SK-N-SH (cell line): ENCODE measurements at regions not wholly inside any gene's neighbourhood (a gene's known extent, or its start where the extent isn't known, plus 50 kb on each side); places are given as distances from the start of the nearest gene placed in this dataset.

Experiments
- CTCF ChIA-PET: fragments of 300-600, 350-600 bp; formaldehyde crosslinking; extraction: SDS; loops from one replicate; lab custom pipeline; 2021; lab: Yijun Ruan, JAX
- POLR2A ChIA-PET: fragments of 350-600 bp; sonication (Branson Sonifier 250); formaldehyde crosslinking; extraction: SDS; loops from one replicate; lab custom pipeline; 2020; ENCODE audit warnings: antibody characterized with exemption, inconsistent platforms; lab: Yijun Ruan, JAX
- DNase-seq: peaks from one replicate; pipeline ENCODE4 v3.0.0; 2012
- H2AFZ ChIP-seq: fragments of 200-600 bp; sonication (generic); 2 replicates; pipeline ENCODE4 v1.8.1; 2016; ENCODE audit warnings: antibody characterized with exemption, mild to moderate bottlenecking, low read depth
- H3F3A ChIP-seq: fragments of 200-600 bp; sonication (generic); replicated peaks from 2 replicates; pipeline ENCODE3; 2016; ENCODE audit warnings: antibody characterized with exemption, mild to moderate bottlenecking; ENCODE audit not compliant: insufficient read depth
- H3K27ac ChIP-seq, 2 experiments: fragments of 200-500 bp in 1 of 2; fragments of 200-600 bp in 1 of 2; sonication (Bioruptor generic) in 1 of 2; sonication (generic), shearing (Covaris generic) in 1 of 2; 2 replicates each; pipeline versions ENCODE4 v1.5.1 to v1.6.1; 2014 to 2016; ENCODE audit warnings: low read depth in 2 of 2, inconsistent platforms in 1 of 2, low read length in 1 of 2, mild to moderate bottlenecking in 1 of 2, mixed read lengths in 1 of 2
- H3K27me3 ChIP-seq: fragments of 200-600 bp; sonication (generic), shearing (Covaris generic); 2 replicates; pipeline ENCODE4 v1.6.1; 2016; ENCODE audit warnings: mixed run types; ENCODE audit not compliant: insufficient read depth
- H3K36me3 ChIP-seq, 2 experiments: fragments of 200-500 bp in 1 of 2; fragments of 200-600 bp in 1 of 2; sonication (Bioruptor generic) in 1 of 2; sonication (generic) in 1 of 2; replicated peaks in 1 of 2; 2 replicates each; pipeline versions ENCODE3 to v1.5.1; 2014 to 2016; ENCODE audit warnings: low read length in 1 of 2, mild to moderate bottlenecking in 1 of 2; ENCODE audit not compliant: insufficient read depth in 2 of 2, control insufficient read depth in 1 of 2
- H3K4me1 ChIP-seq, 2 experiments: fragments of 200-500 bp in 1 of 2; fragments of 200-600 bp in 1 of 2; sonication (Bioruptor generic) in 1 of 2; sonication (generic), shearing (Covaris generic) in 1 of 2; 2 replicates each; pipeline versions ENCODE4 v1.5.1 to v1.6.1; 2014 to 2016; ENCODE audit warnings: low read depth in 1 of 2, low read length in 1 of 2, mixed run types in 1 of 2; ENCODE audit not compliant: insufficient read depth in 2 of 2, control insufficient read depth in 1 of 2
- H3K4me2 ChIP-seq: fragments of 200-600 bp; sonication (generic), shearing (Covaris generic); 2 replicates; pipeline ENCODE4 v1.6.1; 2017; ENCODE audit warnings: mixed run types
- H3K4me3 ChIP-seq, 2 experiments: fragments of 200-500 bp in 1 of 2; fragments of 200-600 bp in 1 of 2; sonication (Bioruptor generic) in 1 of 2; sonication (generic), shearing (Covaris generic) in 1 of 2; 2 replicates each; pipeline versions ENCODE4 v1.5.1 to v1.8.1; 2014 to 2016; ENCODE audit warnings: low read depth in 2 of 2, inconsistent platforms in 1 of 2, low read length in 1 of 2, mild to moderate bottlenecking in 1 of 2, mixed read lengths in 1 of 2, moderate library complexity in 1 of 2
- H3K79me2 ChIP-seq: fragments of 200-600 bp; sonication (generic); 2 replicates; pipeline ENCODE4 v1.8.1; 2017; ENCODE audit warnings: mild to moderate bottlenecking; ENCODE audit not compliant: insufficient read depth
- H3K9ac ChIP-seq: fragments of 200-600 bp; sonication (generic); 2 replicates; pipeline ENCODE4 v1.6.1; 2017; ENCODE audit warnings: mixed run types
- H3K9me2 ChIP-seq: fragments of 200-600 bp; sonication (generic); 2 replicates; pipeline ENCODE4 v1.6.1; 2017; ENCODE audit warnings: mixed run types
- H3K9me3 ChIP-seq: fragments of 200-600 bp; sonication (generic); 2 replicates; pipeline ENCODE4 v1.6.1; 2017; ENCODE audit warnings: mixed run types, mild to moderate bottlenecking, moderate library complexity
- H4K20me1 ChIP-seq: fragments of 200-600 bp; sonication (generic); 2 replicates; pipeline ENCODE4 v1.6.1; 2017; ENCODE audit warnings: mild to moderate bottlenecking, mixed run types; ENCODE audit not compliant: insufficient read depth
- CHD2 ChIP-seq: fragments of 150-350 bp; IDR thresholded peaks from 2 replicates; pipeline ENCODE4 v1.6.1; 2018; ENCODE audit warnings: low read length; ENCODE audit not compliant: partially characterized antibody
- CTCF ChIP-seq: fragments of 200-600 bp; sonication (generic); IDR thresholded peaks from 2 replicates; pipeline ENCODE4 v1.6.1; 2017; ENCODE audit warnings: antibody characterized with exemption, mild to moderate bottlenecking, moderate library complexity
- IRF3 ChIP-seq: fragments of 150-350 bp; IDR thresholded peaks from 2 replicates; pipeline ENCODE4 v1.6.1; 2016; ENCODE audit warnings: mild to moderate bottlenecking, low read depth, low read length
- MEF2A ChIP-seq: IDR thresholded peaks from 2 replicates; pipeline ENCODE4 v1.4.0; 2012; ENCODE audit warnings: low read depth, borderline replicate concordance
- POLR2AphosphoS5 ChIP-seq: IDR thresholded peaks from 2 replicates; pipeline ENCODE4 v1.6.1; 2012; ENCODE audit warnings: low read depth, low read length
- ZBTB33 ChIP-seq: IDR thresholded peaks from 2 replicates; pipeline ENCODE4 v1.4.0; 2012; ENCODE audit warnings: low read depth, borderline replicate concordance
- WGBS: methylation state at CpG from one replicate; pipeline ENCODE4 v1.1.6; 2017; ENCODE audit warnings: low lambda C conversion rate; 5-methylcytosine and 5-hydroxymethylcytosine counted together

- TF ChIP-seq IRF3 (no peak), MEF2A (no peak), CHD2 (no peak)
- TF ChIP-seq, all 33 proteins: peak for 0
Measured at GRCh38 chr18:64852281-64852680, 703.4 kb upstream of the LINC00305 start (continued).

GRCh38 chr18:64851726-64852125 lies 702.8 kb upstream of the LINC00305 start:
- 31% methylated on average over 6 of the region's 6 CpGs for WGBS

More at GRCh38 chr18:64851726-64852125, 702.8 kb upstream of the LINC00305 start:
- ChIA-PET POLR2A (no interaction called here), CTCF (interaction anchor here (0.9 to 1.1 kb wide), 2 partner anchors 9 to 36 kb away, joined by 3 read pairs; no protein-coding TSS in a partner anchor)
- Histone ChIP-seq H3K4me2 (no peak overlapping the region), H3F3A (no peaks in the 10 kb centered on the region), H3K9ac (no peak overlapping the region), H3K9me2 (no peaks in the 10 kb centered on the region), H3K27me3 (no peaks in the 10 kb centered on the region), H3K9me3 (no peaks in the 10 kb centered on the region), H3K27ac (no peak overlapping the region)
- DNase-seq = no peak
- TF ChIP-seq POLR2AphosphoS5 = no peak
- no peak for TF ChIP-seq ZBTB33
- no peak for TF ChIP-seq CTCF
- TF ChIP-seq, all 33 proteins: peak for 0
- Histone ChIP-seq H3K36me3 (no peaks in the 10 kb centered on the region), H4K20me1 (no peaks in the 10 kb centered on the region), H3K4me3 (no peak overlapping the region), H2AFZ (no peak overlapping the region), H3K4me1 (no peaks in the 10 kb centered on the region), H3K79me2 (no peaks in the 10 kb centered on the region)
